NCI-H2107 (cell line): ENCODE measurements at regions not wholly inside any gene's neighbourhood (a gene's known extent, or its start where the extent isn't known, plus 50 kb on each side); places are given as distances from the start of the nearest gene placed in this dataset.

Source experiments
- DNase-seq: peaks from one replicate; lab custom pipeline; 2025; lab: John Stamatoyannopoulos, UW

- no peak for DNase-seq
These were observed 674.1 kb downstream of the SUCLG1 start for GRCh38 chr2:83784947-83785346.

- no peak for DNase-seq
These were observed 674.8 kb downstream of the SUCLG1 start for GRCh38 chr2:83784315-83784714.

GRCh38 chr2:83782122-83782521 lies 677.0 kb downstream of the SUCLG1 start:
- no peak for DNase-seq

GRCh38 chr2:83764447-83765005 lies 694.6 kb downstream of the SUCLG1 start:
- no peak for DNase-seq

GRCh38 chr2:83757329-83757728 lies 701.8 kb downstream of the SUCLG1 start:
- DNase-seq: no peak

GRCh38 chr2:83756219-83756618 lies 702.9 kb downstream of the SUCLG1 start:
- DNase-seq: no peak

- no peak for DNase-seq
These were observed 711.9 kb downstream of the SUCLG1 start for GRCh38 chr2:83747141-83747540.

GRCh38 chr2:83744855-83745254 lies 714.2 kb downstream of the SUCLG1 start:
- DNase-seq: no peak

GRCh38 chr2:83742117-83742782 lies 716.8 kb downstream of the SUCLG1 start:
- DNase-seq: no peak

- no peak for DNase-seq
These were observed 728.9 kb downstream of the SUCLG1 start for GRCh38 chr2:83730223-83730622.

GRCh38 chr2:83725735-83726134 lies 733.3 kb downstream of the SUCLG1 start:
- no peak for DNase-seq

- DNase-seq: no peak
These were observed 753.9 kb downstream of the SUCLG1 start for GRCh38 chr2:83705146-83705545.

- no peak for DNase-seq
These were observed 755.5 kb downstream of the SUCLG1 start for GRCh38 chr2:83703598-83703997.

- no peak for DNase-seq
These were observed 762.2 kb downstream of the SUCLG1 start for GRCh38 chr2:83696838-83697237.

GRCh38 chr2:83695530-83695929 lies 763.5 kb downstream of the SUCLG1 start:
- no peak for DNase-seq

GRCh38 chr2:83695037-83695436 lies 764.0 kb downstream of the SUCLG1 start:
- no peak for DNase-seq

- no peak for DNase-seq
These were observed 769.7 kb downstream of the SUCLG1 start for GRCh38 chr2:83689402-83689801.

GRCh38 chr2:83686863-83687262 lies 772.2 kb downstream of the SUCLG1 start:
- no peak for DNase-seq

GRCh38 chr2:83674050-83674449 lies 785.0 kb downstream of the SUCLG1 start:
- no peak for DNase-seq

- DNase-seq: no peak
These were observed 793.2 kb downstream of the SUCLG1 start for GRCh38 chr2:83665894-83666293.

- DNase-seq: no peak
These were observed 793.9 kb downstream of the SUCLG1 start for GRCh38 chr2:83665154-83665553.

- DNase-seq: no peak
These were observed 797.4 kb downstream of the SUCLG1 start for GRCh38 chr2:83661711-83662110.

- DNase-seq: no peak
These were observed 804.9 kb downstream of the SUCLG1 start for GRCh38 chr2:83654091-83654611.

GRCh38 chr2:83650898-83651297 lies 808.2 kb downstream of the SUCLG1 start:
- no peak for DNase-seq
